AG09319 (cell line): ENCODE measurements at regions not wholly inside any gene's neighbourhood (a gene's known extent, or its start where the extent isn't known, plus 50 kb on each side); places are given as distances from the start of the nearest gene placed in this dataset.

Experiments used
- DNase-seq: peaks from one replicate; pipeline ENCODE4 v3.0.0-alpha.2; 2010; ENCODE audit warnings: low read depth; ENCODE audit errors: extremely low read depth
- CTCF ChIP-seq: IDR thresholded peaks from 2 replicates; pipeline ENCODE4 v1.5.1; 2011; ENCODE audit warnings: low read depth, mild to moderate bottlenecking, inconsistent platforms, low read length, moderate library complexity

GRCh38 chr6:147061252-147061651, 143.0 kb upstream of the STXBP5 start:
- no peak for TF ChIP-seq CTCF

GRCh38 chr6:147063469-147064031, 140.7 kb upstream of the STXBP5 start:
- TF ChIP-seq CTCF: no peak
- DNase-seq: no peak

More at GRCh38 chr6:147061252-147061651, 143.0 kb upstream of the STXBP5 start:
- no peak for DNase-seq

- DNase-seq: no peak
- TF ChIP-seq CTCF: no peak
These were observed 138.4 kb upstream of the STXBP5 start for GRCh38 chr6:147065786-147066185.

- no peak for DNase-seq
- no peak for TF ChIP-seq CTCF
These were observed 137.0 kb upstream of the STXBP5 start for GRCh38 chr6:147067184-147067583.

- DNase-seq: no peak
- no peak for TF ChIP-seq CTCF
These were observed 132.4 kb upstream of the STXBP5 start for GRCh38 chr6:147071776-147072175.

- no peak for TF ChIP-seq CTCF
- no peak for DNase-seq
These were observed 128.8 kb upstream of the STXBP5 start for GRCh38 chr6:147075381-147075780.

GRCh38 chr6:147077251-147077650, 127.0 kb upstream of the STXBP5 start:
- DNase-seq: no peak
- no peak for TF ChIP-seq CTCF
